ENCODE measurements at regions not wholly inside any gene's neighbourhood (a gene's known extent, or its start where the extent isn't known, plus 50 kb on each side); places are given as distances from the start of the nearest gene placed in this dataset.

DNA sequence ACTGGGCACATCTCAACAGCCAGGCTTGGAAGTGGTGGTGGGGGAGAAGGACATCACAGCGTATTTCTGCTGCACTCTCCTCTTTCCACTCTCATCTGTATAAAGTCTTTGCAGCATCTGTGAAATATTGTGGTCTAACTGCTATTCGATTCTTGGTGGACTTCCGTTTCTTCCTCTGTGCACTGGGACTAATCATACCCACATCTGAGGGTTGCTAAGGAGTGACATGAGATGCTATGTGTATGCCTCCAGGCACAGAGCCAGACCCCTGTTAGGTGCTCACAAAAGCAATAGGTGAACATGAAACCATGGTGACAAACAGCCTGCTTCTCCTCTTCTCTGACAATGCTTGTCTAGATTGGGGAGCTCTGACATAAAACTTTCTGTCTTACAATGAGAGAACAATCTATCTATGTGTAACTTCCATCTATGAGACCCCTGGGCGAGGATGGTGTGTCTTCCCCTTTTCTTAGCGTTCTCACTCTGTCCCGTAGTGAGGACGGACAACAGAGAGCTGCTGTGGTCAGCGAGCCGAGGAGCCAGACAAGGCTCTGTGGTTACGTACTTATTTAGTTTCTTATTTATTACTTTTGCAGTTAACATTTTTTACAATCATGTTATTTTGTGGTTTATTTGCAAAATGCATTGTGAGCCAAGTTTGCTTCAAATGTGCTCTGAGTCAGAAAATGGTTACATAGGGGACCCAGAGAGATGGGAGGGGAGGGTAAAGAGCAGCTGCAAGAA lies 196.7 kb upstream of the TPRG1 start:
- TF ChIP-seq, protein P1, sequence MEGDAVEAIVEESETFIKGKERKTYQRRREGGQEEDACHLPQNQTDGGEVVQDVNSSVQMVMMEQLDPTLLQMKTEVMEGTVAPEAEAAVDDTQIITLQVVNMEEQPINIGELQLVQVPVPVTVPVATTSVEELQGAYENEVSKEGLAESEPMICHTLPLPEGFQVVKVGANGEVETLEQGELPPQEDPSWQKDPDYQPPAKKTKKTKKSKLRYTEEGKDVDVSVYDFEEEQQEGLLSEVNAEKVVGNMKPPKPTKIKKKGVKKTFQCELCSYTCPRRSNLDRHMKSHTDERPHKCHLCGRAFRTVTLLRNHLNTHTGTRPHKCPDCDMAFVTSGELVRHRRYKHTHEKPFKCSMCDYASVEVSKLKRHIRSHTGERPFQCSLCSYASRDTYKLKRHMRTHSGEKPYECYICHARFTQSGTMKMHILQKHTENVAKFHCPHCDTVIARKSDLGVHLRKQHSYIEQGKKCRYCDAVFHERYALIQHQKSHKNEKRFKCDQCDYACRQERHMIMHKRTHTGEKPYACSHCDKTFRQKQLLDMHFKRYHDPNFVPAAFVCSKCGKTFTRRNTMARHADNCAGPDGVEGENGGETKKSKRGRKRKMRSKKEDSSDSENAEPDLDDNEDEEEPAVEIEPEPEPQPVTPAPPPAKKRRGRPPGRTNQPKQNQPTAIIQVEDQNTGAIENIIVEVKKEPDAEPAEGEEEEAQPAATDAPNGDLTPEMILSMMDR (IDR thresholded peaks at IDR 0.05; ENCODE audit: insufficient read depth, low read length, poor library complexity, severe bottlenecking): no peak
- no peak for TF ChIP-seq EZH2phosphoT487 (conservative IDR thresholded peaks at IDR 0.05; ENCODE audit: low read length)
